ENCODE measurements at regions not wholly inside any gene's neighbourhood (a gene's known extent, or its start where the extent isn't known, plus 50 kb on each side); places are given as distances from the start of the nearest gene placed in this dataset.
"Not testable (repeated sequence)": the region's sequence is repeated elsewhere in the genome, so short reads cannot be mapped to it uniquely, and the experiment has no call there.

- DNase-seq (ENCODE audit: low spot score) = no peak
Observed at GRCh38 chr9:108039493-108039892, 549.9 kb upstream of the KLF4 start.

GRCh38 chr9:108039012-108039411 lies 549.4 kb upstream of the KLF4 start:
- no peak for DNase-seq (ENCODE audit: low spot score)

GRCh38 chr9:108035487-108035886 lies 545.9 kb upstream of the KLF4 start:
- DNase-seq (ENCODE audit: low spot score) = no peak

GRCh38 chr9:108033976-108034964 lies 544.7 kb upstream of the KLF4 start:
- DNase-seq (ENCODE audit: low spot score) = peak; percentile 59

- DNase-seq (ENCODE audit: low spot score) = not testable (repeated sequence)
Observed at GRCh38 chr9:108032079-108032478, 542.5 kb upstream of the KLF4 start.

- DNase-seq (ENCODE audit: low spot score) = not testable (repeated sequence)
Observed at GRCh38 chr9:108031221-108031620, 541.7 kb upstream of the KLF4 start.

GRCh38 chr9:108026718-108027117 lies 537.1 kb upstream of the KLF4 start:
- DNase-seq (ENCODE audit: low spot score) = not testable (repeated sequence)

GRCh38 chr9:108024604-108025003 lies 535.0 kb upstream of the KLF4 start:
- DNase-seq (ENCODE audit: low spot score) = no peak

- no peak for DNase-seq (ENCODE audit: low spot score)
Observed at GRCh38 chr9:108022246-108022935, 532.8 kb upstream of the KLF4 start.

- DNase-seq (ENCODE audit: low spot score) = no peak
Observed at GRCh38 chr9:108021096-108021710, 531.6 kb upstream of the KLF4 start.

GRCh38 chr9:108019821-108020220 lies 530.3 kb upstream of the KLF4 start:
- DNase-seq (ENCODE audit: low spot score) = no peak

- no peak for DNase-seq (ENCODE audit: low spot score)
Observed at GRCh38 chr9:108017671-108018070, 528.1 kb upstream of the KLF4 start.

- DNase-seq (ENCODE audit: low spot score) = no peak
Observed at GRCh38 chr9:108016446-108016845, 526.9 kb upstream of the KLF4 start.

- DNase-seq (ENCODE audit: low spot score) = no peak
Observed at GRCh38 chr9:108015690-108016089, 526.1 kb upstream of the KLF4 start.

- no peak for DNase-seq (ENCODE audit: low spot score)
Observed at GRCh38 chr9:108014353-108014752, 524.8 kb upstream of the KLF4 start.

GRCh38 chr9:108012886-108013665 lies 523.5 kb upstream of the KLF4 start:
- no peak for DNase-seq (ENCODE audit: low spot score)

- no peak for DNase-seq (ENCODE audit: low spot score)
Observed at GRCh38 chr9:108012405-108012804, 522.8 kb upstream of the KLF4 start.

GRCh38 chr9:108003526-108003925 lies 514.0 kb upstream of the KLF4 start:
- no peak for DNase-seq (ENCODE audit: low spot score)

- DNase-seq (ENCODE audit: low spot score) = peak; percentile 45
Observed at GRCh38 chr9:108002371-108002956, 512.9 kb upstream of the KLF4 start.

- DNase-seq (ENCODE audit: low spot score) = no peak
Observed at GRCh38 chr9:108001237-108001636, 511.7 kb upstream of the KLF4 start.

GRCh38 chr9:107999890-108000289 lies 510.3 kb upstream of the KLF4 start:
- DNase-seq (ENCODE audit: low spot score) = peak; percentile 40
